ENCODE measurements at regions not wholly inside any gene's neighbourhood (a gene's known extent, or its start where the extent isn't known, plus 50 kb on each side); places are given as distances from the start of the nearest gene placed in this dataset.

DNA sequence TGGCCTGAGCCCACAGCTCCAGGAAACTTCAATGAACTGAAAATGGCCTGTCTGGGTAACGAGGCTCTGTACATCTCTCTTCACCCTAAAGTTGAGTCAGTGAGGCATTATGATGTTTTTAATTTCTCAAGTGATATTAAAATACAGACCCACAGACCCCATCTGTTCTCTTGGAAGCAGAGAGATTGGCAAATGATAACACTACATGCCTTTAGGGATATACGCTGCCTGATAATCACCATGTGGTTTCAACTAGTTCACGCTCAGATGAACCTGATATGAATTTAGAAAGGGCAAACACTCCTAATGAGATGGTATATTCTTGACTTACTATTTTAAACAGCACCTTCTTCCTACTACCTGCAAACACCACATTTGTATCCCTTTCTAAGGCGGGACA, 127.5 kb downstream of the RFC3 start:
- no peak for DNase-seq (ENCODE audit: low read depth in 4 of 4, low spot score in 2 of 4)

DNA sequence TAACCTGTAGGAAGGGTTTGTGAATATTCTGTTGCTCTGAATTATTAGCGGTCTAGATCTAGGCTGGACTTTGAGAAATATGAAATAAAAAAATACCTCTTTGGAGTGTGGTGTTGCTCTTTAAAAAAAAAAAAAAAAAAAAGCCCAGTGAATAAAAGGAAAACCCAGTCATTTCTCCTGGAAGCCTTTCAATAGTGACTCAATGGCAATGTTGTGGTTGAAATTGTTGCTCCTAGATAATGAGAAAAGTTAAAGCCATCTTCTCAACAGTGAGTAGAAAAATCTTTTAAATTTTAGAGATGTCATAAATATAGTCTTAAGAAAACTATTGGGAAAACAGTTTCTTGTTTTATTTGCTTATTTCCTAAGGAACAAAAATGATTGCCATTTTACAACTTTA, 135.3 kb downstream of the RFC3 start:
- DNase-seq (ENCODE audit: low read depth in 4 of 4, low spot score in 2 of 4), result no peak

DNA sequence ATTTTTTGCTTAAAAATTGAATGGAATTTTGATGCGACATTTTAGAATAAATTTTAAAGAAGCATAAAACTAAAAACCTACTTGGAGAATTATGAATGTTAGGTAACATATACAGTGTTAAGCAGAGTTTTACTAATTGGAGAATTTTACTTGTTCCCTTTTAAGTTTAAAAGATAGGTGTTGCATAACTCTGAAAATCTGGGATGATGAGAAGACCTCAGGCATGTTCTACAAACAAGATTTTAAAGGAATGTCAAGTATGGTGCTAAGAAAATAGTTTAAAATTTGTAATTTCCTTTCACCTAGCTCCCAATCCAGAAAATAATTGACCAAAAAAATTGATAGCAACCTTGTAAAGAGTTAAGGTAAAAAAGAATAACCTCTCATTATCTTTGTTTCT, 135.8 kb downstream of the RFC3 start:
- DNase-seq (ENCODE audit: low read depth in 4 of 4, low spot score in 2 of 4), result no peak

DNA sequence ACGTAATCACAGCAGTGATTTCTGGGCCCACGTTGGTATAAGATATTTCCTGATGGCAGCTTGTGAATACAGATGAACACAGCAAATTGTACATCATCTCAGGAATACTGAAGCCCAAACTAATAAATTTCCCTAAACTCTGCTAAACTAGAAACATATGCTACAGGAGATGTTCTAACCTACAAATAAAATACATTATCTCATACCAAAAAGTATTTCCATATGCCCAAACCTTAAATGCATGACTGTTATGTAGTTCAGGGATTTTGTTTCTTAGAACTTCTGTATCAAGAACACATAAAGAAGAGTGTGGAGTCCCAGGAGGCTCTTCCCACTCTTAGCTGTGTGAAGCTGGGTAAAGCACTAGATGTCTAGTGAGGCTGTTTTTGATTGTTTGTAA, 138.4 kb downstream of the RFC3 start:
- DNase-seq (ENCODE audit: low read depth in 4 of 4, low spot score in 2 of 4), result no peak

DNA sequence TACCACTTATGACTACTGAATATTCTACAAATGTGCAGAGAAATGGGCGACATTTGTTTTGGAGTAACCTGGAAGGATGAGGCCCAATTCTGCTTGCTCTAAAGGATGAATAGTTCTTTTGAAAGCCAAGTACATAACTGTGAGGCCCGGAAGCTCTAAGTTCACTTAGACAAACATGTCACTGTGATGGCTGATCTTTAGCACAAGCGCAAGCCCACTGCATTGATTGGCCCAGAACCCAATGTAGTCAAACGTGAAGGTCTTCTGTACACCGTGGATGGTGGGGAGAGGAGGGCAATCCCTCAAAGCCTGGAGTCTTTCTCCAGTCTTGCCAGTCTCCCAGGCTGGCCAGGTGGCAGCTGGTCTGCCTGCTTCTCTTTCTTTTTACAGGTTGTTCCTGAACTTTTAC, 139.6 kb downstream of the RFC3 start:
- no peak for DNase-seq (ENCODE audit: low read depth in 4 of 4, low spot score in 2 of 4)

DNA sequence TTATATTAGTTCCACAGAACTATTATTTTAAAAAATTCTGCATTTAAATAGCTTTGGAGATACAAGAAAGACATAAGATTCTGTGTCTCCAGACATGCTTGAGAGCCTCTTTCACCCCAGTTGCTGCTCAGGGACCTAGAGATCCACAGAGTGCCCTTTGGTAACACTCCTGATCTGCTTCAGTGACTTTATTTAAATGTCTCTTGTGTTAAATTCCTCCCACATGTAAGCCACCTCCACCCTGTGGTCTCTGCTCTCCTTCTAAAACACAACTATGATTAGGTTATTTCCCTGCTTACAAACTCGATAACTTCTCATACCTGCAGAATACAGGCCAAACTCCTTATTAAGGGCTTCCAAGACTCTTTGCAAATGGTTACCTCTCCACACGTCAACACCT, 141.0 kb downstream of the RFC3 start:
- DNase-seq (ENCODE audit: low read depth in 4 of 4, low spot score in 2 of 4), result no peak

DNA sequence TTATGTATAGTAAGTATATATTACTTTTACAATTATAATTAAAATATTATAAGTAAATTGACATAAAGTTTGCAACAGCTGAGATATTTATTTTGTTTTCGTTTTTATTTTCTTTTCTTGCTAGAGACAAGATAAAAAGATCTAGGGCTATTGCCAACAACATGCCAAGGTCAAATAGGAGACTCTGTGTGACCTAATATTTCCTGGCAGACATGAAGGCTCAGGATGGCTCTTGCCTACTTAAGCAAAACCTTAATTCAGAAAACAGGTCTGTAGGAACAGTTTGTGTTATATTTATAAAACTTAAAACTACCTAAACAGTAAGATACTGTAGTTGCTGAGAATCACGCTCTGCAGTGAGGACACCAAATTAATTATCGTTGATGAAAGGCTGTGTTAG, 145.2 kb downstream of the RFC3 start:
- no peak for DNase-seq (ENCODE audit: low read depth in 4 of 4, low spot score in 2 of 4)

DNA sequence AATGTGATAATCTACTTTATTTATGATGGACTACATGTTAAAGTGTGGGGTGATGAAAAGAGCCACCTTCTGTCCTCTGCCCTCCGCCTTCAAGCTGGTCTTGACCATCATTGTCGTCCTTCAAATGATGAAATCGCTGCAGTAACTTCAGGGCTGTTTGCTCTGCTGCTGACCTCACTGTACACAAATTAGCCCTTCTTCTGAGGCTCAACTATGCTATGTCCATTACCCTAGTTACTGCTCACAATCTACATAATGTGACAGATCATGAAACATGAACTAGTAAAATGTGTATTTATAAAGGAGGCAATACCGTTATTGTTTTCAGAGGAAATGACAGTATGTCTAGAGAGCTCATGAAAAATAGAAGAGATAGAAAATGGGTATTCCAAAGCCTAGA, 145.9 kb downstream of the RFC3 start:
- DNase-seq (ENCODE audit: low read depth in 4 of 4, low spot score in 2 of 4), result no peak

DNA sequence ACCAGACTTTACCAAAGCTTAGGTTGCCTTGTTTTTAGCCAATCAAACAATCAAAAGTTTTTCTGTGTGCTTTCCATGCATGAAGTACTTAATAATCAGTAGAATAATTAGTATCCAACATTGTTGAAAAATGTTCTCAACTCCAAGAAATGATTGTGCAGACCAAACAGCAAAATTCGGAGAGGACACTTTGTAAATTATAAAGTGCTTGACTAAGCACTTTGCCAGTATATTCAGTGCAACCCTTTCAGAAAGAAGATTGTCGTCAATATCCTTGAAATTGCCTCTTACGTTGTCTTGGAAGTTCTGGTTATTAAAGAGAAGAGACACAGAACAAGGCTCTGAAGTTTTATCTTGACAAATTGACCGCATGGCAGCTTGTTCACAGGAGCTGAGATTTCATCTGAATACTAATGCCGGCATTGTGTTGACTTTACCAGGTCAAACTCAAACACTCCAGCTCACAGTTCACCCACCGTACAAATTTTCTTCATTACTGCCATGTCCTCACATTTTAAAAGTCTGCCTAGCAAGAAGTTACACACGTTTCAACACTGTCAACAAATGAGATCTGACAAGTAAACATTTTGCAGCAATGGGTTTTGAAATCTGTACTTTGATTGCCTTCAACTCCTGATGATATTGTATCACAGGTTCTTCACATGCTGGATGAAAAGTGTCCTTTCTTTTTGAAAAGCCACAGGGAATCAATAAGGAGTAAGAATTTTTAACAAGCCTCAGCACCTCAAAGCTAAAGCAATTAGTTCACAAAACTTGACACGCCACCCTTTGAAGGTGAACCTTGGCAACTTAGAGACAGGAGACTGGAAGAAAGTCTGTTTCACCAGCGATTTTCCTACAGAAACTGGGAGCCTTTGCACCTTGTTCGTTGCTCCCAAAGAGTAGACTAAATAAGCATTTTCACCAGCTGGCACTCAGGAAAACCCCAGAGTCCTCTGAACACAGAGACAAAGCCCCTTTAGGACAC, 150.9 kb downstream of the RFC3 start:
- DNase-seq (ENCODE audit: low read depth in 4 of 4, low spot score in 2 of 4), result no peak

DNA sequence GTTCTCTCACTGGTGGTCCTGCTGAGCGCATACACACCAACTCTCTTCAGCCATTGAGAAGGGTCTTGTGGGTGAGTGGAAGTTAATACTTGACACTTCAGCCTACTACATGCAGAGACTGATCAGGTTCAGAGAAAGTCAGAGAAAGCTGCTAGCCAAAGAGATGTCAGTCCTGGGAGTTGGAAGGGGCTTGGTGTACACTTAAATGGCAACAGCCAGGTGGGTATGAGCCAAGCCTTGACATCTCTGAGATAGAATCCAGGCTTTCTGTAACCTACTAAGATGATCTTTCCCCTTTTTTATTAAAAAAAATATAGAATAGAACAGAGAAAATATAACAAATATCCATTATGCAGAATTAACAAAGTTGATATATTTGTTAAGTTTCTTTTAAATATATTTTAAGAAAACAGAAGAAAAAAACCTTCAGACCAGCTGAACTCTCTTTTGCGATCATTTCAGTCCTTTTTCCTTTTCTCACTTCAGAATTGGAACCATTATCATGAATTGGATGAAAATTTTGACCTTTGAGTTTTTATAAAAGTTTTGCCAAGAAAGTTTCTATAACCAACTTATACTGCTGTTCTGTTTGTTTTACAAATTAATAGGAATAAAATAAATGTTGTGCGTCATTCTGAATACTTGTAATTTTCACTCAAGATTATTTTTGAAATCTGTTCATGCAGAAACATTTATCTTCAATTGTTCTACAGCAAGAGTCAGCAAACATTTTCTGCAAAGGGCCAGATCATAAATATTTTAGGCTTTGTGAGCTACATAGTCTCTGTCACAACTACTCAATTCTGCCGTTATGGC, 153.0 kb downstream of the RFC3 start:
- DNase-seq (ENCODE audit: low read depth in 4 of 4, low spot score in 2 of 4), result no peak

DNA sequence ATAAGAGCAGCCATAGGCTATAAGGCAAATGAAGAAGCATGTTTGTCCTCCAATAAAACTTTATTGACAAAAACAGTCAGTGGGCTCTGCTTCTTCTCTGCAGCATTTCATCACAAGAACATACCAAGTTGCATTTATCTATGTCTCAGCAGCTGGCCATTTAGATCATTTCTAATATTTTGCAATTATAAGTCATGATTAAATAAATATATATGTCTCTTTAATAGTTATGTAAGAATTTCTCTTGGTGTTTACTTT, 153.5 kb downstream of the RFC3 start:
- no peak for DNase-seq (ENCODE audit: low read depth in 4 of 4, low spot score in 2 of 4)

DNA sequence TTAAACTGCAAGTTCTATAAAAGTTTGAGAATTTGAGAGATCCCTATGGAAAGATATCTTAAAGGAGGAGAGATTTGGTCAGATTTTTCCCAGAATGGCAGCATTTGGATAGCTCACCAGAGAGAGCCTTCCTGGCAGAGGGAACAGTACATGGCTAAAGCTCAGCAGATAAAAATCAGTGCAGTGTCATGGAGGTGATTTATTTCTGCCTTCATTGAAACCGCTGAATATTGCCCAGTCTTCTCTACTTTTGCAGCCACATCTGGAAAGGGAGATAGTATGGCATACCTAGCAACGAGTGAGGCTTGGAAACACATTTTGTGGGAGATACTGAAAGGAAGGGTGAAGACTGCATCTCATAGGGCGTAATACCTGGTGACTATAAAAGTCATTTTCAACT, 155.2 kb downstream of the RFC3 start:
- no peak for DNase-seq (ENCODE audit: low read depth in 4 of 4, low spot score in 2 of 4)

DNA sequence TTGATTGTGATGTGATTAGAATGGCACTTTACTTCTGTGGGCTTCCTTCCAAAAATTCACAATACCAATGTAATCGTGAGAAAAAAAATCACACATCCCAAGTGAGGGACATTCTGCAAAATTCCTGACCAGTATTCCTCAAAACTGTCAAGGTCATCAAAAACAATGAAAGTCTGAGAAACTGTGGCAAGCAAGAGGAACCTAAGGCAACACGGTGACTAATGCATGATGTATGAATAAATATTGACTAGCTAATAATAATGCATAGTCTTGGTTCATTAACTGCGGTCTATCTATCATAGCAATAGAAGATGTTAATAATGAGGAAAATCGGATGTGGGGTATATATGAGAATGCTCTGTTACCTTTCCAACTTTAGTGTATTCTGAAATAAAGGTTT, 159.0 kb downstream of the RFC3 start:
- no peak for DNase-seq (ENCODE audit: low read depth in 4 of 4, low spot score in 2 of 4)

DNA sequence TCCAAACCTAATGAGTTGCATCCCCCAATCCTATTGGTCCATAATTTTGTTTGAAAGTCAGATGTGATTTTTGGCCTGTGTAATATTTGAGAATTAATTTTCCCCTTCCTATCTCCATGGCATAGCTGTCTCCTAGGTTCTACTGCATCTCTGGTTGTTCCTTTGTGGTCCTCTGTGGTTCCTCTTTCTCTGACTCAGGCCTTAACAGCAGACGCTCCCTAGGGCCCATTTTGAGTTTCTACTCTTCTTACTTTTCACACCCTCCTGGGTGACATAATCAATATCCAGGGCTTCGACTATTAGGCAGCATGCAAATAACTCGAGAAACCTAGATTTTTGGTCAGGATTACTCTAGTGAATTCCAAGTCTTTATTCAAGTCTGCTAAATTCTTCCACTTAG, 160.7 kb downstream of the RFC3 start:
- no peak for DNase-seq (ENCODE audit: low read depth in 4 of 4, low spot score in 2 of 4)

DNA sequence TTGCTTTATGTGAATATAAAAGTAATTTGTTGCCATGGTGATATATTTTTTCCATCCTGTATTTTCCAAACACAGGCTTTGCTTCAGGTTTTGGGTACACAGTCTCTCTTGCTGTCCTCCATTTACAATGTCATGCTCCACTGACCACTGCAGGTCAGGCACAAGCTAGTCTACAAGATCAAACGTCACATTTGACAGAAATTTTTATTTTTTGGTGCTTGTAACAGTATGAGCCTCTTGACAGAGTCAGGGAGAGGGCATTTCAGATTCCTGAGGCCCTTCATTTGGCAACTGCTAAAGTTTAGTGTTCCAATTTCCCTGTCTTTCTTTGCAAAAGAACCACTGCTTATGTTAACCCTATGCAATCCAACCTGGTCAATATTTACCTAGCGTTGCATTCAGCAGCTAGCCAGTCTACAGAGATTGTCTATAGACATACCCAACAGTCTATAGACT, 175.0 kb downstream of the RFC3 start:
- peak in 1 of 4 donors; percentile 3 for DNase-seq (ENCODE audit: low read depth in 4 of 4, low spot score in 2 of 4)

DNA sequence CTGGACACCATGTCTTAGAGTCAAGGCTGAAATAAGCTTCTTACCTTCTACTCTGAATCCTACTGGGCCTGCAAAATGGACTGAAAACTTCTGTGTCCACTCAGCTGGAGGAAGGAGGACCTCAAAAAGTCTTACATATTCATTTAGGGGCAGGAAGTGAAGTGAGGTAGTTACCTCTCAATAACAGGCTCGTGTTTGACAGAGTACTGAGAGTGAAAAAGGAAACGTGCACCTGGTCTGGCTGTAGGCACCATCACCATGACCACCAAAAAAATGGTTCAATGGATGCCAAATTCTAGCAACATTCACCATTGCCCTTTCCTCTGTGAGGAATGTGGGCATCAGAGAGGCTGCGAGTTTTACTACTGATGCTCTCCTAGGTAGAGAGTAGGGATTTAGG, 176.2 kb downstream of the RFC3 start:
- no peak for DNase-seq (ENCODE audit: low read depth in 4 of 4, low spot score in 2 of 4)

DNA sequence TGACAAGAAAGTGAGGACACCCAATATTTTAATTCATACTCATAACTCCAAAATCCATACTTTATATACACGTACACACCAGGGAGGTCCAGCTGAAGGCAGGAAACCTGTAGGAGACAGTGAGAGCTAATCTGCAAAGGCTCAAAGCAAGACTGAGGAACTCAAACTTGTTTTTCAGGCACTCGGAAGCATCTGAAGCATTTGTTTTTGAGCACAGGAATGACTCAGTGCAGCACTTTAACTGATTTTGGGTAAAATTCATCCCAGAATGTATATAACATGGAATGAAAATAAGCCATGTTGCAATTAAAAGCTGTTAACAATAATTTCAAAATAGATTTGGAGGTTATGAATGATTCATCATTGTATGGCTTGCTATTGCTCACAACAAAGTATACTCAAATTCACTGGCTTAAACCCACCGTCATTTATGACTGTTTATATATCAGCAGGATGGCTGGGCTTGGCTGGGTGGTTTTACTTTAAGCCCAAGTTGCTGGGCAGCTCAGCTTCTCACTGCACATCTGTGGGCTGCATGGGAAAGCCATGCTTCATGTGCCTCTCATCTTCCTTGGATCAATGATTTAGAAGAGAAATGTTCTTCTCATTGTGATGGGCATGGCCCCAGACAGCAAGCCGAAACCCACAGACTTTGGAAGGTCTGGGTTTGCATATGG, 177.0 kb downstream of the RFC3 start:
- no peak for DNase-seq (ENCODE audit: low read depth in 4 of 4, low spot score in 2 of 4)

DNA sequence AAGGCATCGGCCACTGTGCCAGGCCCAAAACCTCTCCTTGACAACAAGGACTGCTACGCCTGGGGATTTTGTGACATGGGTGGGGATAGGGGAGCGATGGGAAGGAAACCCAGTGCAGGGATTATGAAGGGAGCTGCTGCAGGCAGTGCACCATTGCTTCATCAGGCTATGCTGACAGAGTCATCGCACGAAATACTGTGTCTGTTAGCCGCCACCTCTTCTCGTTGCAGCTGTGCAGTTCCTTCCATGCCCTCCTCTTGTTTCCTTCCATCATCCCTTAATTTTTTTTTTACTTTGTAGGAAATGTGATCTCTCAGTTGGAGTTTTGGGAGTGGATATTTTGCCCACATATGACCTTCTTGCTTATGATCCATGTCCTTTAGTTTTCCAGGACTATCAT, 178.7 kb downstream of the RFC3 start:
- no peak for DNase-seq (ENCODE audit: low read depth in 4 of 4, low spot score in 2 of 4)

DNA sequence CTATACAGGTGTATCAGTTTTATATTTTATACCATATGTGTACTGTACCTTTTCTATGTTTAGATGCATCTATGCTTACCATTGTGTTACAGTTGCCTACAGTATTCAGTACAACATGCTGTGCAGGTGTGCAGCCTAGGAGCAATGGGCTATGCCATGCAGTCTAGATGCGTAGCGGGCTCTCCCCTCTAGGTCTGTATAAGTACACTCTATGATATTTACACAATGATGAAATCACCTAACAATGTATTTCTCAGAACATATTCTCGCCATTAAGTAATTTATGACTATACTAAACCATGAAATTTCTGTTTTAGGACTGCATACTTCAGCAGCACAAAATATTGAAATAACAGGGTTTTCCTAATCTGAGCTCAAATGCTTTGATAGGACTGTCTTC, 179.6 kb downstream of the RFC3 start:
- no peak for DNase-seq (ENCODE audit: low read depth in 4 of 4, low spot score in 2 of 4)

DNA sequence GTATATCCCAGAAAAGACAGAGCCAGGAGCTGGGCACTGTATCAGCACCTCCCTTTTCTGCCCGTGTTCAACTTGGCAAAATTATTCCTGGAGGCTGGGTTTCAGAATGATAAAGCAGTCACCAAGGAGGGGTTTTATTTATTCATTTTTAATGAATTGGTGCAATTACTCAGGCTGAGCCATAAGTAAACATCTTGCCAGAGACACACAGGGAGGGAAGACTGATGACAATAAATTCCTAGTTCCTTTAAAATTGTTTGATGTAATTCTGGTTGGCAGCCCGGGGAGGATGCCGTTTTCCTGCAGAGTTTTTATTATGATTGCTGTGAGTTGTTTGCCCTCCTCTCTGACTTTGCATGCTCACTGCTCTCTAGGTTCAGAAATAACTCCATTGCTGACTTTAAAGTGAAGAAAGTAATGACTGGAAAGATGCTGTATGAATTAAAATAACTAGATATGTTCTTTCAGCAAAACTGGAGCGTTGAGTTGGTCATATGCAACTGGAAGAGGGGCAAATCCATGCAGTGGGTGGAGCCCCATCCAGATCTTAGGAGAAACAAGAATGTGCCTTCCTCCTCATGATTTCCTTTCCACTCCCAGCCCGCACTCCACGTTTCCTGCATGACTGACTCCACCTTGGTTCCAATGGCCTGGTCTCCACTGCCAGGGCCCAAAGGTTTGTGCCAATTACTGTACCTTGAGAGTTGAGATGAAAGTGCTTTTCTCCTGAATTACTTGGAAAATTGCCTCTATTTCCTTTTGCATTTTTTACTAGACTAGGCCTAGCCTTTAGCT, 182.1 kb downstream of the RFC3 start:
- DNase-seq (ENCODE audit: low read depth in 4 of 4, low spot score in 2 of 4), result no peak

DNA sequence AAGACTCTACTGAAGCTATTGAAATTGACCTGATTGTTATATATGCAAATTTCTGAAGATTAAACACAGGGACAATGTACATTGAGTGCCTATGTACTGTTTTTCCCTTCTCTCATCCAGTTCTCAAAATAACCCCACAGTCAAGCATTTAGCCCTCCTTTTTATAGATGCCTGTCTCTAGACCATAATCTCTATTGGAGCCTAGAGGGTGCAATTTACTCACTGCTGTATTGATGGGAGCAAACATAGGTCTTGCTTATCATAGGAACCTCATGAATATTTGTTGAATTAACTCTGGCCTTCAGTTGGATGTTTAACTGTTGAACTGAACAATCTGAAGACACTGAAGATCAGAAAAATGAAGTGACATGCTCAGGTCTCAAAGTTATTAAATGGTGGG, 183.0 kb downstream of the RFC3 start:
- DNase-seq (ENCODE audit: low read depth in 4 of 4, low spot score in 2 of 4), result no peak

All from left renal cortex interstitium (tissue), 4 donors.